DLD1 (cell line): ENCODE measurements at regions not wholly inside any gene's neighbourhood (a gene's known extent, or its start where the extent isn't known, plus 50 kb on each side); places are given as distances from the start of the nearest gene placed in this dataset.

ENCODE experiments used
- in situ Hi-C: cut with HindIII; loops from 2 replicates; pipeline ENCODE4 v1.10.0; 2017; ENCODE audit warnings: low sequenced_read_pairs

GRCh38 chr10:60572511-60573194 lies 183.0 kb upstream of the ANK3 start:
- in situ Hi-C loops = no loop called here

- in situ Hi-C loops = no loop called here
Measured at GRCh38 chr10:60570896-60571295, 181.2 kb upstream of the ANK3 start.

- in situ Hi-C loops = no loop called here
Measured at GRCh38 chr10:60570272-60570865, 180.7 kb upstream of the ANK3 start.

- in situ Hi-C loops = no loop called here
Measured at GRCh38 chr10:60569681-60570080, 180.0 kb upstream of the ANK3 start.

- in situ Hi-C loops = no loop called here
Measured at GRCh38 chr10:60566096-60566495, 176.4 kb upstream of the ANK3 start.

- in situ Hi-C loops = no loop called here
Measured at GRCh38 chr10:60565492-60565891, 175.8 kb upstream of the ANK3 start.

- in situ Hi-C loops = no loop called here
Measured at GRCh38 chr10:60564475-60564874, 174.8 kb upstream of the ANK3 start.

GRCh38 chr10:60560451-60560850 lies 170.8 kb upstream of the ANK3 start:
- in situ Hi-C loops = no loop called here

GRCh38 chr10:60555700-60556099 lies 166.0 kb upstream of the ANK3 start:
- in situ Hi-C loops = no loop called here

- in situ Hi-C loops = no loop called here
Measured at GRCh38 chr10:60549686-60550085, 160.0 kb upstream of the ANK3 start.

GRCh38 chr10:60542657-60543056 lies 153.0 kb upstream of the ANK3 start:
- in situ Hi-C loops = no loop called here

- in situ Hi-C loops = no loop called here
Measured at GRCh38 chr10:60541451-60541850, 151.8 kb upstream of the ANK3 start.

- in situ Hi-C loops = no loop called here
Measured at GRCh38 chr10:60537697-60538096, 148.0 kb upstream of the ANK3 start.

- in situ Hi-C loops = no loop called here
Measured at GRCh38 chr10:60536529-60537114, 146.9 kb upstream of the ANK3 start.

- in situ Hi-C loops = no loop called here
Measured at GRCh38 chr10:60535427-60535826, 145.8 kb upstream of the ANK3 start.

- in situ Hi-C loops = no loop called here
Measured at GRCh38 chr10:60534761-60535389, 145.2 kb upstream of the ANK3 start.

GRCh38 chr10:60532696-60533468 lies 143.2 kb upstream of the ANK3 start:
- in situ Hi-C loops = no loop called here

GRCh38 chr10:60531006-60531405 lies 141.3 kb upstream of the ANK3 start:
- in situ Hi-C loops = no loop called here

GRCh38 chr10:60527676-60528075 lies 138.0 kb upstream of the ANK3 start:
- in situ Hi-C loops = no loop called here

GRCh38 chr10:60525716-60526585 lies 136.3 kb upstream of the ANK3 start:
- in situ Hi-C loops = no loop called here
